ENCODE measurements at regions not wholly inside any gene's neighbourhood (a gene's known extent, or its start where the extent isn't known, plus 50 kb on each side); places are given as distances from the start of the nearest gene placed in this dataset.

GRCh38 chr12:107978201-107978600 lies 150.9 kb upstream of the WSCD2 start:
- no peak for DNase-seq (ENCODE audit: low spot score)

DNA sequence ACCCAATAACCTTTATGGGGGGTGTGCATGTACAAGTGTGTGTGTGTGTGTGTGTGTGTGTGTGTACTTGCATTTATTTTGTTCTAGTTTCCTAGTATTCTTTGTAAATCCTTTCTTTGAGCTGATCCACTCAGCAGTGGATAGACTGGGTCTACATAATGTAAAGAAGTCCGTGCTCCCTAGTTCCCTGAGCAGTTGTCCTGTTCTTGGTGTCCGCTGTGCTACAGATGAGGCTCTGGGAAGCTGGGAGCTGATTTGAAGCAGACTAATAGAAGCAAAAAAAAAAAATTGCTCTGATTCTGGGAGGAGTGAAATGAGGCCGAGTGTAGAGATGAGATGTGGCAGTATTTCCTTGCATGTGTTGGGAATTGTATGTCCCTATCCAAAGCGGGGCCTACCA lies 150.4 kb upstream of the WSCD2 start:
- DNase-seq (ENCODE audit: low spot score), result no peak

- DNase-seq (ENCODE audit: low spot score), result no peak
These were observed 145.2 kb upstream of the WSCD2 start for GRCh38 chr12:107983756-107984472.

DNA sequence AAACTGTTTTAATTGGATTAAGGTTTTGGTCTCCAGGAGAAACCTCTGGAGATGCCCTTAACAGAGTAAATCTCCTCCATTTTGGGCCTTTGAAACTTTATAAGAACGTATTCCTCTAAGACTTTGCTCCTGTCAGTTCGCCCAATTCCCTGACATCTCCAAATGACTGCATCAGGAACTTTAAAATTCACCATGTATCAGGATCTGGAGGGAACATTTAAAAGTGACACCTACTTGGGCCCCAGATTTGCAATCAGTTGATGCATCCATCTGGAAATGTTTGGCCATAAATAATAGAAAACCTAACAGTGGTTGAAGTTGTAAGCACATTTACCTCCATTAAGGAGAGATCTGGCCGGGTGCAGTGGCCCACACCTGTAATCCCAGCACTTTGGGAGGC lies 144.1 kb upstream of the WSCD2 start:
- DNase-seq (ENCODE audit: low spot score), result no peak

DNA sequence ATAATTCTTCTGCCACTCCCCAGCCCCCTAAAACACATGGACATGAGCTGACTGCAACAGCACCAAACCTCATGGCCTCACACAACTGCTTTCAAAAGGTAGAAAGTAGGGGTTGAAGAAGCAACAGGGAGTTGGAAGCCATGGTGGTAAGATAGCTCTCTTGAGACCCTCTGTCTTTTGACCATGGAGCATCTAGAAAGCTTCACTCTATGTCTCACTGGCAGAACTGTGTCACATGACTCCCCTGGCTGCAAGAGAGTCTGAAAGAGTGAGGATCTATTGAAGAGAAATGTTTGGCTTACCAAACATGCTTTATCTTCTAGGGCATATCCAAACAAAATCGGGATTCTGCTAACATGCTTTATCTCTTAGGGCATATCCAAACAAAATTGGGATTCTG lies 142.9 kb upstream of the WSCD2 start:
- DNase-seq (ENCODE audit: low spot score), result no peak

- peak; percentile 7 for DNase-seq (ENCODE audit: low spot score)
These were observed 138.8 kb upstream of the WSCD2 start for GRCh38 chr12:107990325-107990724.

- no peak for DNase-seq (ENCODE audit: low spot score)
These were observed 137.1 kb upstream of the WSCD2 start for GRCh38 chr12:107992029-107992428.

GRCh38 chr12:107992870-107993451 lies 136.1 kb upstream of the WSCD2 start:
- no peak for DNase-seq (ENCODE audit: low spot score)

- no peak for DNase-seq (ENCODE audit: low spot score)
These were observed 130.2 kb upstream of the WSCD2 start for GRCh38 chr12:107998863-107999262.

DNA sequence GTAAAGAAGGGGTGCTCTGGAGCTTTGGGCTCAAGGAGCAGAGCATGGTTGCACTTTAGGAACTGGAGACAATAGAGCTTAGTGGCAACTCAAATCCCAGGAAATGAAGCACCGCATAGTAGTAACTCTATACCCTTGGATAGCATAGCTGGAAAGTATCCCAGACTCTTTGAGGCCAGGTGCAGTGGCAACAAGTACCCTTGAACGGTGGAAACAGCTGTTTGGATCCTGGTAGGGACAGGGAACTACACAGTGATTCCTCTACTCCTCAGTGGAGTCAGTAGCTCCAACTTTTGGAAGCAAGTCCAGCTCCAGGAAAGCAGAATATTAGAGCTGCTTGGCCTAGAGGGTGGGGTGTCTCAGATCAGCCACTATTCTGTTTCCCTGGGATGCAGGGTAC lies 129.0 kb upstream of the WSCD2 start:
- no peak for DNase-seq (ENCODE audit: low spot score)

- no peak for DNase-seq (ENCODE audit: low spot score)
These were observed 124.8 kb upstream of the WSCD2 start for GRCh38 chr12:108004319-108004718.

DNA sequence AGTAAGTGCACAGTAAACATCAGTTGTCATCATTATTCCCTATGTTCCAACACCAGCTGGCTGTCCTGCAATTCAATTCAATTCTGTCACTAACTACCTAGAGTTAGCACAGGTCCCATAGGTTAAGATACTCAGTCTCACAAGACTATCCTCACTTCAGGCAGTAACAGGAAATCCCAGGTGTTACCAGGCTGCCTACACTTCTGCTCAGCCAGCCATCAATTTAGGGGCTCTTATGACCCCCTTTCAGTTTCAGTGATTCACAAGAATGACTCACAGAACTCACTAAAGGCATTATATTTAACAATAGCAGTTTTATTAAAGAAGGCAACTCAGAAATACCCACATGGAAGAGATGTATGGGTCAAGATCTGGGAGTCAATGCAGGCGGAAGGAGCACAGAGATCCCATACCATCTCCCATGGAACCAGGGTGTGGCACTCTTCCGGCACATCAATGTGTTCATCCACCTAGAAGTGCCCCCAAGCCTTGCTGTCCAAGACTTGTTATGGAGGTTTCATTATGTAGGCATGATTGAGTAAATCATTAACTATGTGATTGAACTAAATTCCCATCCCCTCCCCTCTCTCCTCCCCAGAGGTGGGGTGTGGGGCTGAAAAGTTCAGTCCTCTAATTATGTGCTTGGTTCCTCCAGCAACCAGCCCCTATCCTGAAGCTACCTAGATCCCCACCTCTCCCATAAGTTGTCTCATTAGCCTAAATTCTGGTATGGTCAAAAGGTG lies 120.8 kb upstream of the WSCD2 start:
- no peak for DNase-seq (ENCODE audit: low spot score)

- DNase-seq (ENCODE audit: low spot score), result no peak
These were observed 119.5 kb upstream of the WSCD2 start for GRCh38 chr12:108009442-108010070.

DNA sequence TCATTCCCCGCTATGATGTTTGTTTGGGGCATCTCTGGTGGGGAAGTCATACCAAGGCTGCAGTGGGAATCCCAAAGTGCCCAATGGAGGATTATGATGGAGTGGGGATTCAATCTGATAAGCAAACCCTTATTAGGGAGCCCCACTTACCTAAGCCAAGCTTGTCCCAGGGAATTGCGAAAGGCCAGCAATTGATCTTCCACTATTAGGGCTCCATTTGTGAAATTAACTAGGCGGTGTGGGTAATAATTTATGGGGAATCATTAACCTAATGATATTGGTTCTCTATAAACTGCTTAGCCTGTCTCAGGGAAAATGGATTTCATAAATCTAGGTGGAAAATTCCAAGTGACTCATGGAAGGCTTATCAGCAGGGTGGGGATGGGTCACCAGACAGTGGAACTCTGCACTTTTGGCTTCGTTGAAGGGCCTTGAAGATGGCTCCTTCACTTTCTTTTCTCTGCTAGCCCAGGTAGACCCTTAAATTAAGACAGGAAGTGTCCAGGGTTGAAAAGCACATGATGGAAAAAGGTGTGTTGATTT lies 113.0 kb upstream of the WSCD2 start:
- no peak for DNase-seq (ENCODE audit: low spot score)

GRCh38 chr12:108017472-108018057 lies 111.5 kb upstream of the WSCD2 start:
- DNase-seq (ENCODE audit: low spot score), result no peak

- DNase-seq (ENCODE audit: low spot score), result no peak
These were observed 109.2 kb upstream of the WSCD2 start for GRCh38 chr12:108019862-108020261.

DNA sequence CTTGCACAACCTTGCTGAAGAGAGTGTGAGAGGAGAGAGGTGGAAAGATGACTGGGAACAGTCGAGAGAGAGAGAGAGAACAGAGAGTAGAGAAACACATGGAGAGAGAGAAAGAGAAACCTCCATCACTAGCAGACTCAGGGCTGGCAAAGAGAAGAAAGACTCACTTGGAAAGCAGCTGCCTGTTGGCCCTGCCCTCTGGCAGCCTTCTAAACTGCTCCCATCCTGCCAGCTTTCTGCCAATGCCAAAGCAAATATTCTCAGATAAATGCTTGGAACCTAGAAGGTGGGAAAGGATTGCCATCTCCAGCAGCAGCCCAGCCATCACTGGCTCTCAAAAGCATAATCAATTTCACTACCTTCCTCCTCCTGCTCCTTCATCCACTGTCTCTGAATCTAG lies 107.9 kb upstream of the WSCD2 start:
- no peak for DNase-seq (ENCODE audit: low spot score)

- no peak for DNase-seq (ENCODE audit: low spot score)
These were observed 107.1 kb upstream of the WSCD2 start for GRCh38 chr12:108021949-108022522.

GRCh38 chr12:108029051-108029835 lies 99.8 kb upstream of the WSCD2 start:
- DNase-seq (ENCODE audit: low spot score), result no peak

DNA sequence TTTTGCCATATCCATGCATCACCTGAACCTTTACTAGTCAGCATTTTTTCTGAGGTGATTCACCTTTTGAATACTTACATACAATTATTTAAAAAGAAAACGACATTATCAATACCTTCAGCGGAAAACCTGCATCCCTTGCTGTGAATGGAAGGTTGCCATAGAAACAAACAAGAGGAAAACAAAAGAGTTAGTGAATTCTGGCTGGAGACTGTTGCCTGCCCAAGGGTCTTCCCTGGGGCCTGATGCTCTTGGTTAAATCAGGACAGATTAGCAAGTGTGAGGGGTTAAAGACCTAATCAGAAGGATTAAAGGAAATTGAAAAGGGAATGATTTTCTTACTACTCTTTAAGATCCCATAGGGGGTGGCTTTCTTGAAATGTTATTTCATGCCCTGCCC lies 96.0 kb upstream of the WSCD2 start:
- no peak for DNase-seq (ENCODE audit: low spot score)

DNA sequence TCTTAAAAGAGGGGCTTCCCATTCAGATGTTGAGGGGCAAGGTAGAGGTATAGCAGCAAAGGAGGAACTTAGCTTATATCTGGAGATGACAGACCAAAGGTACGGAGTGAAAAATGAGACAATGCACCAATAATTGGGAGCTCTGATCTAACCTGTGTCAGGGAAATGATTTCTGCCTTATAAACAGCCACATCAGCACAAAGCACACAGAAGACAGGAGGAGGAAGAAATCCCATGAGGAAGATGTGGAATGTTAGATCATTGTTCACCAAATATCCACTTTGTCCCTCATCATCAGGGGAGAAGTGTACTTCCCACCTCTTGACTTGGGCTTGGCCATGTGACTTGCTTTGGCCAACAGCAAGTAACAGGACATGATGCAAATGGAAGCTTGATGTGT lies 93.7 kb upstream of the WSCD2 start:
- no peak for DNase-seq (ENCODE audit: low spot score)
